HG03280 (cell line): ENCODE measurements at regions not wholly inside any gene's neighbourhood (a gene's known extent, or its start where the extent isn't known, plus 50 kb on each side); places are given as distances from the start of the nearest gene placed in this dataset.

Experiments used
- ATAC-seq: cut with Tn5 transposase; IDR thresholded peaks from one replicate; pipeline ENCODE4 v1.9.1; 2021; ENCODE audit warnings: mild to moderate bottlenecking, moderate library complexity; ENCODE audit not compliant: unreplicated experiment

- no peak for ATAC-seq
Observed at GRCh38 chr10:3361640-3362039, 189.1 kb upstream of the PITRM1 start.

- ATAC-seq, result no peak
Observed at GRCh38 chr10:3357737-3358136, 185.2 kb upstream of the PITRM1 start.

GRCh38 chr10:3355536-3355935, 183.0 kb upstream of the PITRM1 start:
- no peak for ATAC-seq

- no peak for ATAC-seq
Observed at GRCh38 chr10:3354174-3354900, 181.8 kb upstream of the PITRM1 start.

GRCh38 chr10:3353235-3353634, 180.7 kb upstream of the PITRM1 start:
- ATAC-seq, result no peak

GRCh38 chr10:3350617-3351258, 178.2 kb upstream of the PITRM1 start:
- no peak for ATAC-seq

- no peak for ATAC-seq
Observed at GRCh38 chr10:3350205-3350604, 177.6 kb upstream of the PITRM1 start.

- no peak for ATAC-seq
Observed at GRCh38 chr10:3348564-3348963, 176.0 kb upstream of the PITRM1 start.

- ATAC-seq, result no peak
Observed at GRCh38 chr10:3347413-3348182, 175.0 kb upstream of the PITRM1 start.

GRCh38 chr10:3346851-3347250, 174.3 kb upstream of the PITRM1 start:
- ATAC-seq, result no peak

GRCh38 chr10:3342771-3343170, 170.2 kb upstream of the PITRM1 start:
- ATAC-seq, result no peak

- ATAC-seq, result no peak
Observed at GRCh38 chr10:3340127-3340730, 167.6 kb upstream of the PITRM1 start.

- no peak for ATAC-seq
Observed at GRCh38 chr10:3339531-3339950, 167.0 kb upstream of the PITRM1 start.

GRCh38 chr10:3339121-3339520, 166.5 kb upstream of the PITRM1 start:
- no peak for ATAC-seq

- ATAC-seq, result no peak
Observed at GRCh38 chr10:3337741-3338140, 165.2 kb upstream of the PITRM1 start.

- ATAC-seq, result no peak
Observed at GRCh38 chr10:3336673-3337293, 164.2 kb upstream of the PITRM1 start.

- no peak for ATAC-seq
Observed at GRCh38 chr10:3333426-3333825, 160.8 kb upstream of the PITRM1 start.

- ATAC-seq, result no peak
Observed at GRCh38 chr10:3331690-3332230, 159.2 kb upstream of the PITRM1 start.

GRCh38 chr10:3331187-3331586, 158.6 kb upstream of the PITRM1 start:
- no peak for ATAC-seq

GRCh38 chr10:3330663-3331062, 158.1 kb upstream of the PITRM1 start:
- ATAC-seq, result no peak
